Uterus (tissue), 2 donors: ENCODE measurements at regions not wholly inside any gene's neighbourhood (a gene's known extent, or its start where the extent isn't known, plus 50 kb on each side); places are given as distances from the start of the nearest gene placed in this dataset.

Source experiments
- CTCF ChIP-seq, 4 experiments: fragments of 200-600 bp in 2 of 4; fragments of 450-650 bp in 2 of 4; sonication (generic) in 2 of 4; IDR thresholded peaks; one replicate each; pipeline ENCODE4 v1.5.1; 2016 to 2019; ENCODE audit warnings: antibody characterized with exemption in 4 of 4, mild to moderate bottlenecking in 2 of 4, moderate library complexity in 1 of 4
- POLR2A ChIP-seq, 2 donors: fragments of 450-650 bp; IDR thresholded peaks; one replicate each; pipeline ENCODE4 v1.6.1; 2016; ENCODE audit warnings: antibody characterized with exemption in 2 of 2, mild to moderate bottlenecking in 1 of 2, moderate library complexity in 1 of 2

GRCh38 chrX:26376037-26376708 lies 160.2 kb downstream of the MAGEB5 start:
- no peak for TF ChIP-seq CTCF (IDR thresholded peaks at IDR 0.05)
- TF ChIP-seq POLR2A (IDR thresholded peaks at IDR 0.05): no peak
